Transverse colon (tissue), 4 donors: ENCODE measurements at regions not wholly inside any gene's neighbourhood (a gene's known extent, or its start where the extent isn't known, plus 50 kb on each side); places are given as distances from the start of the nearest gene placed in this dataset.

ENCODE experiments used
- DNase-seq: peaks from one replicate; pipeline ENCODE4 v3.0.0-alpha.2; 2019
- H3K27ac ChIP-seq, 4 donors: fragments of 200-600 bp; sonication (generic); 2 replicates each; pipeline ENCODE4 v1.5.1; 2016 to 2018; ENCODE audit warnings: inconsistent platforms in 4 of 4
- H3K27me3 ChIP-seq: fragments of 200-600 bp; sonication (generic); 2 replicates; pipeline ENCODE4 v1.5.1; 2017; ENCODE audit warnings: inconsistent platforms
- H3K36me3 ChIP-seq, 4 donors: fragments of 200-600 bp; sonication (generic); 2 replicates each; pipeline ENCODE4 v1.5.1; 2017 to 2019; ENCODE audit warnings: inconsistent platforms in 4 of 4
- H3K4me1 ChIP-seq, 4 donors: fragments of 200-600 bp; sonication (generic); 2 replicates each; pipeline ENCODE4 v1.5.1; 2017 to 2020; ENCODE audit warnings: inconsistent platforms in 4 of 4
- H3K4me3 ChIP-seq, 4 donors: fragments of 200-600 bp; sonication (generic); 1 replicate in 1 of 4; 2 replicates in 3 of 4; pipeline versions ENCODE4 v1.5.1 to v1.6.1; 2017 to 2019; ENCODE audit warnings: inconsistent platforms in 4 of 4
- H3K9me3 ChIP-seq, 2 donors: fragments of 200-600 bp; sonication (generic); 2 replicates each; pipeline ENCODE4 v1.5.1; 2017 to 2019; ENCODE audit warnings: inconsistent platforms in 2 of 2
- CTCF ChIP-seq, 5 experiments: fragments of 200-600 bp in 3 of 5; fragments of 450-650 bp in 2 of 5; sonication (generic) in 3 of 5; IDR thresholded peaks; 1 replicate in 2 of 5; 2 replicates in 3 of 5; pipeline ENCODE4 v1.5.1; 2016 to 2017; ENCODE audit warnings: antibody characterized with exemption in 5 of 5, inconsistent platforms in 3 of 5, mild to moderate bottlenecking in 2 of 5, moderate library complexity in 1 of 5
- EP300 ChIP-seq: sonication (generic); formaldehyde crosslinking; IDR thresholded peaks from one replicate; pipeline ENCODE4 v1.6.1; 2017; ENCODE audit warnings: antibody characterized with exemption, low read depth
- POLR2A ChIP-seq: fragments of 450-650 bp; IDR thresholded peaks from one replicate; pipeline ENCODE4 v1.6.1; 2016; ENCODE audit warnings: antibody characterized with exemption, mild to moderate bottlenecking, moderate library complexity
- POLR2AphosphoS5 ChIP-seq, 3 donors: sonication (generic); formaldehyde crosslinking; IDR thresholded peaks; one replicate each; pipeline ENCODE4 v1.6.1; 2016; ENCODE audit warnings: antibody characterized with exemption in 3 of 3
- WGBS, 2 donors: methylation state at CpG; one replicate each; pipeline ENCODE4 v1.1.5; 2018; ENCODE audit warnings: low coverage in 1 of 2; 5-methylcytosine and 5-hydroxymethylcytosine counted together
- in situ Hi-C, 4 donors: fragments of 200-750 bp; cut with MboI; loops; one replicate each; pipeline versions ENCODE4 v1.15.0 to v1.15.1; 2017; ENCODE audit warnings: low sequenced_read_pairs in 3 of 4, low pct_ligation_motif_present in 1 of 4, low pct_unique_long_range_greater_than_20kb in 1 of 4
- intact Hi-C: fragments of 100-400 bp; cut with DNase I; formaldehyde crosslinking; loops from one replicate; pipeline ENCODE4 v1.15.1; 2023; ENCODE audit warnings: low total_unique reads

- no peak overlapping the region for H3K27ac ChIP-seq
- H3K4me3 ChIP-seq = no peak overlapping the region
- 82 to 87% methylated on average over 1 of the region's 1 CpG for WGBS, 2 donors
- no peak for DNase-seq
- no peaks in the 10 kb centered on the region for H3K27me3 ChIP-seq
- H3K36me3 ChIP-seq = no peaks in the 10 kb centered on the region
- in situ Hi-C loops (no loop called here), intact Hi-C loops (no loop called here)
- no peaks in the 10 kb centered on the region for H3K4me1 ChIP-seq
- no peaks in the 10 kb centered on the region for H3K9me3 ChIP-seq
- no peak for TF ChIP-seq POLR2AphosphoS5 (IDR thresholded peaks at IDR 0.05)
- no peak for TF ChIP-seq CTCF (IDR thresholded peaks at IDR 0.05)
- TF ChIP-seq POLR2A = no peak
- TF ChIP-seq EP300 = no peak
Measured at GRCh38 chr3:148343416-148343815, 354.3 kb upstream of the AGTR1 start.

- H3K36me3 ChIP-seq = no peaks in the 10 kb centered on the region
- intact Hi-C loops (no loop called here), in situ Hi-C loops (no loop called here)
- WGBS, 2 donors = 56 to 67% methylated on average over 1 of the region's 1 CpG
- TF ChIP-seq EP300 (no peak), POLR2AphosphoS5 (IDR thresholded peaks at IDR 0.05) (no peak), POLR2A (no peak), CTCF (IDR thresholded peaks at IDR 0.05) (no peak)
- H3K9me3 ChIP-seq = no peaks in the 10 kb centered on the region
- no peaks in the 10 kb centered on the region for H3K27me3 ChIP-seq
- H3K27ac ChIP-seq = no peak overlapping the region
- no peak overlapping the region for H3K4me3 ChIP-seq
- H3K4me1 ChIP-seq = no peaks in the 10 kb centered on the region
- DNase-seq = no peak
Measured at GRCh38 chr3:148344521-148344920, 353.2 kb upstream of the AGTR1 start.

GRCh38 chr3:148360051-148360450, 337.7 kb upstream of the AGTR1 start:
- Histone ChIP-seq H3K4me1 (no peaks in the 10 kb centered on the region), H3K36me3 (no peaks in the 10 kb centered on the region), H3K9me3 (no peaks in the 10 kb centered on the region), H3K27me3 (no peaks in the 10 kb centered on the region), H3K27ac (no peak overlapping the region), H3K4me3 (no peak overlapping the region)
- intact Hi-C loops = no loop called here
- no peak for DNase-seq
- in situ Hi-C loops = no loop called here
- TF ChIP-seq EP300 (no peak), CTCF (IDR thresholded peaks at IDR 0.05) (no peak), POLR2A (no peak), POLR2AphosphoS5 (IDR thresholded peaks at IDR 0.05) (no peak)

- DNase-seq = no peak
- Histone ChIP-seq H3K4me3 (no peak overlapping the region), H3K4me1 (no peaks in the 10 kb centered on the region), H3K36me3 (no peaks in the 10 kb centered on the region), H3K27ac (no peak overlapping the region), H3K9me3 (no peaks in the 10 kb centered on the region), H3K27me3 (no peaks in the 10 kb centered on the region)
- TF ChIP-seq POLR2AphosphoS5 (IDR thresholded peaks at IDR 0.05) (no peak), POLR2A (no peak), EP300 (no peak), CTCF (IDR thresholded peaks at IDR 0.05) (no peak)
- 63 to 68% methylated on average over 7 of the region's 7 CpGs for WGBS, 2 donors
- intact Hi-C loops (no loop called here), in situ Hi-C loops (no loop called here)
Measured at GRCh38 chr3:148366743-148367410, 330.8 kb upstream of the AGTR1 start.
